Umbilical cord (tissue), 1 donor: ENCODE measurements at regions not wholly inside any gene's neighbourhood (a gene's known extent, or its start where the extent isn't known, plus 50 kb on each side); places are given as distances from the start of the nearest gene placed in this dataset.

Experiments
- DNase-seq: peaks from one replicate; pipeline ENCODE4 v3.0.0-alpha.2; 2015; ENCODE audit warnings: low spot score

- no peak for DNase-seq
Measured at GRCh38 chr2:122216071-122216470, 460.6 kb downstream of the TSN start.

- no peak for DNase-seq
Measured at GRCh38 chr2:122216901-122217300, 461.4 kb downstream of the TSN start.

GRCh38 chr2:122218596-122218995 lies 463.1 kb downstream of the TSN start:
- DNase-seq, result no peak

- no peak for DNase-seq
Measured at GRCh38 chr2:122219504-122219903, 464.1 kb downstream of the TSN start.

GRCh38 chr2:122221665-122222064 lies 466.2 kb downstream of the TSN start:
- no peak for DNase-seq

- DNase-seq, result no peak
Measured at GRCh38 chr2:122231296-122231695, 475.8 kb downstream of the TSN start.

GRCh38 chr2:122233372-122233771 lies 477.9 kb downstream of the TSN start:
- no peak for DNase-seq

GRCh38 chr2:122236152-122236874 lies 480.9 kb downstream of the TSN start:
- DNase-seq, result no peak

GRCh38 chr2:122236925-122237324 lies 481.5 kb downstream of the TSN start:
- no peak for DNase-seq

- DNase-seq, result no peak
Measured at GRCh38 chr2:122237450-122237849, 482.0 kb downstream of the TSN start.

- DNase-seq, result no peak
Measured at GRCh38 chr2:122238006-122238559, 482.6 kb downstream of the TSN start.

- peak; percentile 6 for DNase-seq
Measured at GRCh38 chr2:122239440-122239839, 484.0 kb downstream of the TSN start.

- no peak for DNase-seq
Measured at GRCh38 chr2:122244598-122245229, 489.3 kb downstream of the TSN start.

GRCh38 chr2:122249673-122250072 lies 494.2 kb downstream of the TSN start:
- no peak for DNase-seq

- no peak for DNase-seq
Measured at GRCh38 chr2:122251158-122251557, 495.7 kb downstream of the TSN start.

GRCh38 chr2:122251566-122251965 lies 496.1 kb downstream of the TSN start:
- no peak for DNase-seq

GRCh38 chr2:122255924-122256323 lies 500.5 kb downstream of the TSN start:
- DNase-seq, result no peak

- no peak for DNase-seq
Measured at GRCh38 chr2:122261911-122262310, 506.5 kb downstream of the TSN start.

- DNase-seq, result no peak
Measured at GRCh38 chr2:122263746-122264145, 508.3 kb downstream of the TSN start.

- no peak for DNase-seq
Measured at GRCh38 chr2:122266636-122267035, 511.2 kb downstream of the TSN start.

GRCh38 chr2:122267947-122268346 lies 512.5 kb downstream of the TSN start:
- no peak for DNase-seq

- DNase-seq, result no peak
Measured at GRCh38 chr2:122273785-122274419, 518.5 kb downstream of the TSN start.

GRCh38 chr2:122277956-122278355 lies 522.5 kb downstream of the TSN start:
- DNase-seq, result no peak
